GM23338 (cell line): ENCODE measurements at regions not wholly inside any gene's neighbourhood (a gene's known extent, or its start where the extent isn't known, plus 50 kb on each side); places are given as distances from the start of the nearest gene placed in this dataset.

Experiments used
- CREB1 ChIP-seq: fragments of 250-450 bp; sonication (Bioruptor Pico); IDR thresholded peaks from 2 replicates; pipeline ENCODE4 v1.5.0; 2020; ENCODE audit warnings: low read depth, mild to moderate bottlenecking, moderate library complexity
- EZH2 ChIP-seq: fragments of 200-600 bp; sonication (generic); IDR thresholded peaks from one replicate; pipeline ENCODE4 v1.8.0; 2017; ENCODE audit warnings: antibody characterized with exemption, mild to moderate bottlenecking, low read depth; ENCODE audit not compliant: unreplicated experiment
- EZH2phosphoT487 ChIP-seq: fragments of 200-600 bp; sonication (generic); IDR thresholded peaks from one replicate; pipeline ENCODE4 v1.8.1; 2018; ENCODE audit warnings: antibody characterized with exemption; ENCODE audit not compliant: unreplicated experiment
- POLR2AphosphoS5 ChIP-seq: IDR thresholded peaks from 2 replicates; pipeline ENCODE4 v1.6.1; 2016; ENCODE audit warnings: antibody characterized with exemption, low read depth
- TF ChIP-seq, protein P1 (sequence below), 2 experiments: fragments of 200-600 bp in 1 of 2; sonication (generic) in 1 of 2; conservative IDR thresholded peaks; 2 replicates each; pipeline versions ENCODE4 v1.5.1 to v1.6.1; 2016 to 2017; ENCODE audit warnings: antibody characterized with exemption in 2 of 2, low read depth in 2 of 2, mild to moderate bottlenecking in 2 of 2, moderate library complexity in 1 of 2
- TF ChIP-seq, protein P2 (sequence below): IDR thresholded peaks from 2 replicates; pipeline ENCODE4 v1.6.1; 2016; ENCODE audit warnings: antibody characterized with exemption

DNA sequence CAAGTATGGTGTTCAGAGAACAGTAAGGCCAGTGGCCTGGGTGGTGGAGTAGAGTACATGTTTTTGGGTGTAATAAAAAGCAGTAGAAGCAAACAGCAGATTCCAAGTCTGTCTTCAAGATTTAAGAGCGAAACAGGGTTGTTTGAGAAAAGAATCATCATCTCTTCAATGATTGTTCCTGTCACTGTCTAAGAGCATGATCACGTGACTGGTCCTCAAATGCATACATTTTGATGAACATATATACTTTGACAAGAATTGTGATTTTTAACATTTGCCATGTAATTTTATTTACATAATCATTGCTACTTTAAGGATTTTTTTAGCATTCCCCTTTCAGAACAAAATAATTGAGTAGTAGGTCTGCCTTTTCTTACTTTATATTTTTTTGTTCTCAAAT is 252.6 kb upstream of the GPR101 start:
- TF ChIP-seq, protein P1, sequence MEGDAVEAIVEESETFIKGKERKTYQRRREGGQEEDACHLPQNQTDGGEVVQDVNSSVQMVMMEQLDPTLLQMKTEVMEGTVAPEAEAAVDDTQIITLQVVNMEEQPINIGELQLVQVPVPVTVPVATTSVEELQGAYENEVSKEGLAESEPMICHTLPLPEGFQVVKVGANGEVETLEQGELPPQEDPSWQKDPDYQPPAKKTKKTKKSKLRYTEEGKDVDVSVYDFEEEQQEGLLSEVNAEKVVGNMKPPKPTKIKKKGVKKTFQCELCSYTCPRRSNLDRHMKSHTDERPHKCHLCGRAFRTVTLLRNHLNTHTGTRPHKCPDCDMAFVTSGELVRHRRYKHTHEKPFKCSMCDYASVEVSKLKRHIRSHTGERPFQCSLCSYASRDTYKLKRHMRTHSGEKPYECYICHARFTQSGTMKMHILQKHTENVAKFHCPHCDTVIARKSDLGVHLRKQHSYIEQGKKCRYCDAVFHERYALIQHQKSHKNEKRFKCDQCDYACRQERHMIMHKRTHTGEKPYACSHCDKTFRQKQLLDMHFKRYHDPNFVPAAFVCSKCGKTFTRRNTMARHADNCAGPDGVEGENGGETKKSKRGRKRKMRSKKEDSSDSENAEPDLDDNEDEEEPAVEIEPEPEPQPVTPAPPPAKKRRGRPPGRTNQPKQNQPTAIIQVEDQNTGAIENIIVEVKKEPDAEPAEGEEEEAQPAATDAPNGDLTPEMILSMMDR (conservative IDR thresholded peaks at IDR 0.05; ENCODE audit: low read depth in 2 of 2): no peak
- TF ChIP-seq CREB1 (CRISPR knock-in tag) (no peak), EZH2phosphoT487 (no peak), EZH2 (no peak), POLR2AphosphoS5 (no peak)
- TF ChIP-seq, protein P2, sequence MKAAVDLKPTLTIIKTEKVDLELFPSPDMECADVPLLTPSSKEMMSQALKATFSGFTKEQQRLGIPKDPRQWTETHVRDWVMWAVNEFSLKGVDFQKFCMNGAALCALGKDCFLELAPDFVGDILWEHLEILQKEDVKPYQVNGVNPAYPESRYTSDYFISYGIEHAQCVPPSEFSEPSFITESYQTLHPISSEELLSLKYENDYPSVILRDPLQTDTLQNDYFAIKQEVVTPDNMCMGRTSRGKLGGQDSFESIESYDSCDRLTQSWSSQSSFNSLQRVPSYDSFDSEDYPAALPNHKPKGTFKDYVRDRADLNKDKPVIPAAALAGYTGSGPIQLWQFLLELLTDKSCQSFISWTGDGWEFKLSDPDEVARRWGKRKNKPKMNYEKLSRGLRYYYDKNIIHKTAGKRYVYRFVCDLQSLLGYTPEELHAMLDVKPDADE: no peak
